Activated T-cell treated with anti-CD3 and anti-CD28 coated beads, Interleukin-2, amount 50 U/mL, for 24 hours (primary cell): ENCODE measurements at regions not wholly inside any gene's neighbourhood (a gene's known extent, or its start where the extent isn't known, plus 50 kb on each side); places are given as distances from the start of the nearest gene placed in this dataset.

Experiments used
- DNase-seq: peaks from one replicate; pipeline ENCODE4 v3.0.0-alpha.2; 2020
- H3K27ac Mint-ChIP-seq: 2 replicates; pipeline ENCODE4 v1.8.0; 2020; ENCODE audit warnings: mild to moderate bottlenecking, mixed read lengths
- H3K27me3 Mint-ChIP-seq: 2 replicates; pipeline ENCODE4 v1.8.0; 2020; ENCODE audit warnings: mixed read lengths
- H3K36me3 Mint-ChIP-seq: 2 replicates; pipeline ENCODE4 v1.8.0; 2020; ENCODE audit warnings: low read depth, mixed read lengths
- H3K4me1 Mint-ChIP-seq: 2 replicates; pipeline ENCODE4 v1.8.0; 2020; ENCODE audit warnings: low read depth, mixed read lengths
- H3K4me3 Mint-ChIP-seq: 2 replicates; pipeline ENCODE4 v1.8.0; 2020; ENCODE audit warnings: mild to moderate bottlenecking, moderate library complexity, mixed read lengths
- H3K9me3 Mint-ChIP-seq: 2 replicates; pipeline ENCODE4 v1.8.0; 2020; ENCODE audit warnings: mixed read lengths

DNA sequence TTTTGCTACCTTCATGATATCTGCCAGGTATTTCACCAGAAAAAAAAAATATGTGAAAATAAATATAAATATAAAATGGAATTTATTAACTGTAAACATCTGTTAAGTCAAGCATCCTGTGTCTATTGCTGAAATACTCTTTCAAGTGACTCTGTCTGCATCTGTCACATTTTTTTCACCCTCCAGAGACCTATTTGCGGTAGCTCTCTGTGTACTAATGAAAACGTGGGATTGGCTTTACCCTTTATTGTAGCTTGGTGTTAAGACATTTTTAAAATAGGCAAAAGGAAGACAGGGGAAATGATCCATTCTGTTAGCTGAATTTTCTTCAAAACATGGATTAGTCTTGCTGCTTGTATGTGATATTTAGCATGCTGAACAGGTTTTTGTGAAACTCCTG, 536.0 kb upstream of the WWC1 start:
- Mint-ChIP-seq H3K36me3 (no peaks in the 10 kb centered on the region), H3K4me3 (no peak overlapping the region), H3K27me3 (peaks cover 4% of the 10 kb centered on the region), H3K27ac (no peak overlapping the region), H3K4me1 (no peaks in the 10 kb centered on the region), H3K9me3 (no peaks in the 10 kb centered on the region)
- no peak for DNase-seq

DNA sequence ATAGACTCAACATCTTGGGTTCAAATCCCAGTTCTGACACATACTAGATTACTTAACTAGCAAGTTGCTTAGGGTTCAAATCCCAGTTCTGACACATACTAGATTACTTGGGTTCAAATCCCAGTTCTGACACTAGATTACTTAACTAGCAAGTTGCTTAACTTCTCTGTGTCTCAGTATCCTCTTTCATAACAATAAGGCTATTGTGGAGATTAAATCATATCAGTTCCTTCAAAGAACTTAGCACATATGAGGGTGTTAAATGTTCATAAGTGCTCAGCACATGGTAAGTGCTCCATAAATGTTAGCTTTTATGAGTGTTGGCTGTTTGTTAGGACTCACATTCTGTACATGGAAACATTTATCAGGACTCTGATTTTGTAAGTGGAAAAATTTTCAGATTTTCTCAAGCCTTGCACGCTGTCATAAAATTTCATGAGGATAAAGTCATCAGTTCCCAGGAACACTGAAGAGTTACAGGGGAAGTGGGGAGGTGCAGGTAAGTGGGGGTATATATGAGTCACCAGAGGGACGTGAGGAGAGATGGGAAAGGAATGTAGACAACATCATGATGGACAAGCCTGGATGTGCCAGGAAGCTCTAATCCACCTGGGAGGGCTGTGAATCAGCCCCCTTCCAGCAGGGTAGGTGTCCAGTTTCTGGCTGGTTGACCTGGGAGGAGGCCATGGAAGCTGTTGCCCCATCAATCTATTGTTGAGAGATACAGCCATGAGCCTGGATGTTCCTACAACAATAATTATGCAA, 532.2 kb upstream of the WWC1 start:
- DNase-seq = no peak
- no peaks in the 10 kb centered on the region for H3K4me1 Mint-ChIP-seq
- no peak overlapping the region for H3K27ac Mint-ChIP-seq
- H3K4me3 Mint-ChIP-seq = no peak overlapping the region
- H3K36me3 Mint-ChIP-seq = no peaks in the 10 kb centered on the region
- H3K9me3 Mint-ChIP-seq = no peaks in the 10 kb centered on the region
- H3K27me3 Mint-ChIP-seq = peaks cover 10% of the 10 kb centered on the region

DNA sequence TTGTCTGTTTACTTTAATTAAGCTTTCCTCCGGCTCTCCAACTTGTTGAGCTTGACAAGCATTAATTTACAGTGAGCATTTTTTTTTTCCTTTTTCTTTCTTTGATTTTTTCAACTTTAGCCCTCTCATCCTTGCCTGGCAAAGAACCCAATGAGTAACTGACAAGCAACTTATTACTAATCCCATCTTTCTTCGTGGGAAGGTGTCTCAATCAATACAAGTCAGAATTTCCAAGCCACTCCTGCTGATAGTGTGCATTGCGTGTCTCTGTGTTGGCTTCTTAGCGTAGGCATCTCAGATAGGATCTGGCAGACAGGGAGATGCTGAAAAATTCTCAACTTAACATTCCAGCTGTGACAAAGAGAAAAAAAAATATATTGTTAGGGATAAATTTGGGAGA, 527.7 kb upstream of the WWC1 start:
- no peaks in the 10 kb centered on the region for H3K36me3 Mint-ChIP-seq
- peaks cover 16% of the 10 kb centered on the region for H3K27me3 Mint-ChIP-seq
- H3K4me3 Mint-ChIP-seq = no peak overlapping the region
- no peak overlapping the region for H3K27ac Mint-ChIP-seq
- no peaks in the 10 kb centered on the region for H3K9me3 Mint-ChIP-seq
- no peak for DNase-seq
- no peaks in the 10 kb centered on the region for H3K4me1 Mint-ChIP-seq

DNA sequence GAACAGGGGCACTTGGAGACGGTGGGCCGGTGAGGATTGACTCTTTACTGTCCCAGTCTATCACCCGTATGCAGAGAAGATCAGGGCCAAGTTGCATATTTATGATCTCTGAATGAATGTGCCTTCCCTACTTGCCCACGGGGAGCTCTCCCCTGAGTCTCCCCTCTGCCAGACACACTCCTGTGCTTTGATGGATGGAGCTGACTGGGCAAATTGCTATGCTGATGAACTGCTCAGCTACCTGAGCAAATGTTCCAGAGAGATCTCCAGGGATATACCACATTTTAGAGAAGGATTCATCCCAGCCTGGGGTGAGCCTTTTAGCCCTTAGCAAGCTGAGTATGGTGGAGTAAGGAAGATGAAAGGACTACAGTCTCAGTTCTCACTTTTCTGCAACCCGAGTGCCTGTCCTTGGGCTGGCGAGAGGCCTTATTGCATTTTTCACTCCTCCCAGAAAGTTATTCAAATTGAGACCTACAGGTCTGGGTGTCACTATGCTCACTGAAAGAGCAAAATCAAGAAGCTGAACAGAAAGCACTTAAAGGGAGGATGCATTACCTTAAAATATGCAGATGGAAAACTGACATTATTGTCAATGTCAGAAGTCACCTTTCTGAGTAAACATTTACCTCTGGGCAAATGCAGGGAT, 526.7 kb upstream of the WWC1 start:
- peaks cover 12% of the 10 kb centered on the region for H3K27me3 Mint-ChIP-seq
- H3K36me3 Mint-ChIP-seq = no peaks in the 10 kb centered on the region
- no peak for DNase-seq
- no peak overlapping the region for H3K4me3 Mint-ChIP-seq
- H3K9me3 Mint-ChIP-seq = no peaks in the 10 kb centered on the region
- H3K27ac Mint-ChIP-seq = no peak overlapping the region
- H3K4me1 Mint-ChIP-seq = no peaks in the 10 kb centered on the region

DNA sequence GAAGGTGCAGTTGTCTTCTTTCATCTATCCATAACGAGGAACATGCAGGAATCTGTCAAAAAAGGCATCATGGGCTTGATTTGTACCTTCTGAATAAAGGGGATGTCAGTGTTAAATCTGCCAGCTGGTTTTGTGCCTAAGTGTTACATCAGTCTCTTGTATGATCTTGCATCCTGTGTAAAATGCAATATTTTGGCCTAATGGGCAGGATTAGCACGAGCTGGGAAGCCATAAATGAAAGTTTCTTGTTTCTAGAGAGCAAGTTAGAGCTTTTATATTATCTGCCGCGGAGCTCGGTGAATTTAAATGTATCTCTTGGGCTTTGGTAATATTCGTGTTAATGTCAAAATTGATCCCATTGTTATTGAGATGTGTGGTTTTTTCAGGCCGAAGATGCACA, 526.1 kb upstream of the WWC1 start:
- H3K4me3 Mint-ChIP-seq = no peak overlapping the region
- H3K27me3 Mint-ChIP-seq = peaks cover 12% of the 10 kb centered on the region
- no peaks in the 10 kb centered on the region for H3K4me1 Mint-ChIP-seq
- no peaks in the 10 kb centered on the region for H3K9me3 Mint-ChIP-seq
- H3K36me3 Mint-ChIP-seq = no peaks in the 10 kb centered on the region
- H3K27ac Mint-ChIP-seq = no peak overlapping the region
- no peak for DNase-seq

DNA sequence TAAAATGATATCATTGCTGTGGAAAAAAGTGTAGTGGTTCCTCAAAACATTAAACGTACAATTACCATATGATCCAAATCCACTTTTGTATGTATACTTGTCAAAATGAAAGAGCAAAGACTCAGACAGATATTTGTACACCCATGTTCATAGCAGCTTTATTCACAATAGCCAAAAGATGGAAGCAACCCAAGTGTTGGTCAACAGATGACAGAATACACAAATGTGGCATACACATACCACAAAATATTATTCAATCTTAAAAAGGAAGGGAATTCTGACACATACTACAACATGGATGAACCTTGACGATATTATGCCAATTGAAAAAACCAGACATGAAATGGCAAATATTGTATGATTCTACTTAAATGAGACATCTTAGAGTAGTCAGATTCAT, 524.5 kb upstream of the WWC1 start:
- Mint-ChIP-seq H3K4me1 (no peaks in the 10 kb centered on the region), H3K27ac (no peak overlapping the region), H3K36me3 (no peaks in the 10 kb centered on the region), H3K9me3 (no peaks in the 10 kb centered on the region), H3K4me3 (no peak overlapping the region), H3K27me3 (peaks cover 7% of the 10 kb centered on the region)
- DNase-seq = no peak

DNA sequence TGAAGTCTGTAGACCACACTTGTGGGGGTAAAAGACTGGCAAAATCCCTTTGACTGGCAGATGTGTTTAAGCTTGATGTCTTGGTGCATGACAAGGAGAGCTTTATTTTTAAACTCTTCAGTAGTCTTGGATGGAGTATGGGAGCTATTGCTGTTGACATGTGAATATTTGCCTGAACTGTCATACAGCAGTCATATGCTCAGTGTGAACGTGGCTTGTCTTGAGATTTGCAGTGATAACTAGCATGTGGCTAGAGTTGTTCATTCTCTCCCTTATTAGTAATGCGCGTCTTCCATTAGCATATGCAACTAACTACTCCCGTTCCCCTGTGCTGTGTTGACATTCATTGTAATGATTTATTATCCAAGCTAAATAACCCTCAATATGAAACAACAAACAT, 523.6 kb upstream of the WWC1 start:
- DNase-seq = no peak
- Mint-ChIP-seq H3K9me3 (no peaks in the 10 kb centered on the region), H3K4me1 (no peaks in the 10 kb centered on the region), H3K27ac (no peak overlapping the region), H3K36me3 (no peaks in the 10 kb centered on the region), H3K27me3 (peaks cover 6% of the 10 kb centered on the region), H3K4me3 (no peak overlapping the region)

DNA sequence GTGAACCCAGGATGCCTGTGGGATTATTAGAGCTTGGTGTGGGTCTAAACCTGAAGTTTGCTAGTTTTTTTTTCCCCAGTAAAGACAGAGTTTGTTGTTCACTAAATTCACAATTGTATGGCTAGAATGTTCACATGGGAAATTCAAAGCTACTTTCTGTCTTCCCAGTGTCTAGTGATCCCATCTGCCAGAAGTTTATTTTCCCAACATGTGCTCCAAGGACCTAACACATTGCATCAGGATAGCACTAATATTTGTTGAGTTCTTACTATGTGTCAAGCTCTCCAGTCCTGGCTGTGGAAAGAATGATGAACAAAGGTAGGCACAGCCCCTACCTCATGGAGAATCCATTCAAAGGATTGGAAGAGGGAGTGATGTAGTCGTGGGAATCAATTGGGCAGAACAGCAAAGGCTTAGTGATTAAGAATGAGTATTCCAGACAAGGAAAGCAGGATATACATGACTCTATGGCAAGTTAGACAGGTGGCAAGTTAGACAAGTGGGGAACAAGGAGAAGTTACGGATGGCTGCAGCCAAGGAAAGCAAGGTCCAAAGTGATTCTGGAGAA, 521.5 kb upstream of the WWC1 start:
- no peaks in the 10 kb centered on the region for H3K9me3 Mint-ChIP-seq
- H3K36me3 Mint-ChIP-seq = no peaks in the 10 kb centered on the region
- H3K27ac Mint-ChIP-seq = no peak overlapping the region
- no peak overlapping the region for H3K4me3 Mint-ChIP-seq
- H3K4me1 Mint-ChIP-seq = no peaks in the 10 kb centered on the region
- DNase-seq = no peak
- H3K27me3 Mint-ChIP-seq = peaks cover 6% of the 10 kb centered on the region

DNA sequence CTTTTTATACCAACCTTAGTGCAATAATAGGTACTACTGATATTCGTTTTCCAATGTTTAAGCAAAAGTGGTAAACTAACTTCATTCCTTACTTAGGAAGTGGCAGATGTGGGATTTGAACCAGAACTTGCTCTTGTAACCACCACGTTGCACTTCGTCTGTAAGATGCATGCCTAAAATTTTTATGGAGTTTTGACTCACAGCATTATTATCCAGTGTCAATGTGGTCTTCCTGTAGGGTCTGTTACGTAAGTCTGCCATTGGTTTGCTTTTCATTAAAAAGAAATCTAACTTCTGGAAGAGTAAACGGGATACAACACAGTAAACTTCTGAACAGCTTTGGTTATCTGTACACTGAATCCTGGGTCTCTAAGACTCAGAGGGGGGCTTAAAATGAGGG, 521.0 kb upstream of the WWC1 start:
- DNase-seq = no peak
- Mint-ChIP-seq H3K36me3 (no peaks in the 10 kb centered on the region), H3K4me1 (no peaks in the 10 kb centered on the region), H3K27me3 (peaks cover 6% of the 10 kb centered on the region), H3K9me3 (no peaks in the 10 kb centered on the region), H3K4me3 (no peak overlapping the region), H3K27ac (no peak overlapping the region)

DNA sequence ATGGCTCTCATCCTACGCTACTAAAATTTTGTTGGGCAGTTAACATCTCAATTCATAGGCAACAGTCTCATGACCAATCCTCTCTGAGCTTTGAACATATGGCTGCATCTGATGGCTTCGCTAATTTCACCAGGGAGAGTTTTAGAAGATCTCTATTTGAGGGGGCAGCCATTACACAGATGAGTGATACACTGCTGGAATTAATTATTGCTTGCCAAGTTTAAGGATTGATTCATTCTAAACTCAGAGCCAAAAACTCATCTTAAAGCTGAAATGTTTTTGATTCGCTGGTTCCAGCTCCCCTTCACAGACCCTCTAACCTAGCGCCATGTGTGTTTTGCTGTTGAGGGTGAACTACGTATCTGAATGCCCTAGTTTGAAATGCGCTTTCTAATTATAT, 519.9 kb upstream of the WWC1 start:
- no peaks in the 10 kb centered on the region for H3K36me3 Mint-ChIP-seq
- H3K27me3 Mint-ChIP-seq = peaks cover 6% of the 10 kb centered on the region
- no peak overlapping the region for H3K4me3 Mint-ChIP-seq
- H3K27ac Mint-ChIP-seq = no peak overlapping the region
- no peaks in the 10 kb centered on the region for H3K4me1 Mint-ChIP-seq
- H3K9me3 Mint-ChIP-seq = no peaks in the 10 kb centered on the region
- DNase-seq = no peak

DNA sequence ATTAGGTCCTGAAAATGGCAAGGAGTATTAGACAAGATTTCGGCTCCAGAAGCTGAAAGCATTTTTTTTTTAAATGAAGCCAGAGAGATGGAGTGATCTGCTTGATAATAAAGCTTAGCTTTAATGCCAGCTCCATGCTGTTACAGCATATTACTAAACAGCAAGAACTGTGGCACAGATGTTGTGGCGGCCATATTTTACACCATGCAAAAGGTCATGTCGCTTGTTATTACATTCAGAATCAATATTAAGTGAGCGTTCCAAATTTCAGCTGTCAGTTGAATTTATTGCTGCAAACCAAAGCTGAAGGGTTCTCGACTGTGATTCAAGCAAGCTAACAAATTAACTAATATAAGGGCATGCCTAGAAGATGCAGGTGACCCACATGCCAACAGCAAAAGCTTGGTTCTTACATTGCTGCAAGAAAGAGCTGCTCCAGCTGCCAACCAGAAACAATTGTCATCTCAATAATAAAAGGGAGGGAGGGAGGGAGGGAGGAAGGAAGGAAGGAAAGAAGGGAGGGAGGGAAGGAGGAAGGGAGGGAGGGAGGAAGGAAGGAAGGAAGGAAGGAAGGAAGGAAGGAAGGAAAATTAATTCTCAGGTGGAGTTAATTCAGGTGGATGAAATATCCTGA, 517.7 kb upstream of the WWC1 start:
- no peaks in the 10 kb centered on the region for H3K9me3 Mint-ChIP-seq
- no peak for DNase-seq
- H3K27me3 Mint-ChIP-seq = peaks cover 2% of the 10 kb centered on the region
- no peak overlapping the region for H3K4me3 Mint-ChIP-seq
- H3K36me3 Mint-ChIP-seq = no peaks in the 10 kb centered on the region
- no peak overlapping the region for H3K27ac Mint-ChIP-seq
- no peaks in the 10 kb centered on the region for H3K4me1 Mint-ChIP-seq

DNA sequence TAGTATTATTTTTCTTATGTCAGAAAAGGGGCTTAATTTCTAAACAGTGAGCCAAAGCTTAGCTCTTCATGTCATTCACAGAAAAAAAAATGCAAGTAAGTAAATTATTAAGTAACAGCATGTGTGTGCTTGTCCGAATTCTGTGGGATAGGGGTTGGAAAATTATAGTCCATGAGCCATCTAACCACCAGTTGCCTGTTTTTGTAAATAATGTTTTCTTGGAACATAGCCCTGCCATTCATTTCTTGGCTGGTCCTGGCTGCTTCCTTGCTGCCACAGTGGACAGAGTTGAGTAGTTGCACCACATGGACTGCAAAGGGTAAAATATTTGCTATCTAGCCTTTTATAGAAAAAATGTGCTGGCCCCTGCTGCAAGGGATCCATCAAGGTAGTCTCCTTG, 513.7 kb upstream of the WWC1 start:
- Mint-ChIP-seq H3K27ac (no peak overlapping the region), H3K36me3 (no peaks in the 10 kb centered on the region), H3K4me3 (no peak overlapping the region), H3K4me1 (no peaks in the 10 kb centered on the region), H3K27me3 (peaks cover 4% of the 10 kb centered on the region), H3K9me3 (no peaks in the 10 kb centered on the region)
- no peak for DNase-seq

DNA sequence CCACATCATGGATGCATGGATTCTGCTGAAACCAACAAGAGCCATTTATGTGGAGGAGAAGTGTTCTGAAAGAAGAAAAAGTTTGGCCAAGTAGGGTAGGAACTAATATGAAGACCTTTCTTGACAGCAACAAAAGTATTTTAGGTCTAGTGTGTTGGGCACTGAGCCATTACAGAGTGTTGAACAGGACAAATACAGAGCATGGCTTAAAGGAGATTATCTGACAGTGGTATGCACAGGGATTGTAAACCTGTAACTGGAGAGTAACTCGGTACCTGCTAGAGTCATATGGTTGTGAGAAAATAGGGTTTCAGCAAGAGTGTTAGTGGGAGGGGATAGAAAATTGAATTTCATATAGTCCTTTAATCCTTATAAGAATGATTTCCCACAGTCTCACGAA, 513.2 kb upstream of the WWC1 start:
- H3K9me3 Mint-ChIP-seq = no peaks in the 10 kb centered on the region
- no peak for DNase-seq
- H3K27me3 Mint-ChIP-seq = peaks cover 4% of the 10 kb centered on the region
- H3K4me1 Mint-ChIP-seq = no peaks in the 10 kb centered on the region
- no peak overlapping the region for H3K4me3 Mint-ChIP-seq
- H3K27ac Mint-ChIP-seq = no peak overlapping the region
- no peaks in the 10 kb centered on the region for H3K36me3 Mint-ChIP-seq

DNA sequence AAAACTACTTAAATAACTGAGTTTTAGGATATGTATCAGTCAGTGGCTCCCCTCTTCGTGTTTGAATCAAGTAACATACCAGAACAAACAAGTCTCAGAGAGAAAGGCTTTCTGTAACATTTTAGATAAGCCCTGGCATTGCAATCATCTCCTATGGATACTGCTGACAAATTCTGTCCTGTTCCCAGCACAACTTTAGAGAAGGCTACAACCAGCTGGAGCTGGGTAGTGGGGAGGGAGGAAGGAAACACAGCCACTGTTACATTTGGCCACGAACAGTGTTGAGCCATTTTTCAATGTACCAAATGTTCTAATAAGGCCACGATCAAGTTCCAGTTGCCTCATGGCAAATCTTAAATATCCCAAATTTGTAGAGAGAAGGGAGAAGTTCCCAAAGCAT, 511.8 kb upstream of the WWC1 start:
- Mint-ChIP-seq H3K4me1 (no peaks in the 10 kb centered on the region), H3K36me3 (no peaks in the 10 kb centered on the region), H3K27ac (no peak overlapping the region), H3K4me3 (no peak overlapping the region), H3K27me3 (peaks cover 4% of the 10 kb centered on the region), H3K9me3 (no peaks in the 10 kb centered on the region)
- DNase-seq = no peak

DNA sequence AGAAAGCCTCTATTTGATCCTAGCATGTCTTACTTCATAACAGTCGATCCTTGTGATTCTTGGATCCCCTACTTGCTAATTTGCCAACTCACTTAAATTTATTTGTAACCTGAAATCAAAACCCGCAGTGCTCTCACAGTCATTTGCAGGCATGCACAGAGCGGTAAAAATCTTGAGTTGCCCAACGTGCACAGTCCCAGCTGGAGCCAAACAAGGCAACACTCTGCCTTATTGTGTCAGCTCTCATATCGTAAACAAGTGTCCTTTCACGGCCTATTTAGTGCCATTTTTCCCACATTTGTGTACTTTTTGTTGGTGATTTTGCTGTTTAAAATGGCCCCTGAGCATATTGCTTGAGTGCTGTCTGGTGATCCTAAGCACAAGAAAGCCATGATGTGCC, 511.3 kb upstream of the WWC1 start:
- H3K4me1 Mint-ChIP-seq = no peaks in the 10 kb centered on the region
- no peaks in the 10 kb centered on the region for H3K36me3 Mint-ChIP-seq
- DNase-seq = no peak
- peaks cover 4% of the 10 kb centered on the region for H3K27me3 Mint-ChIP-seq
- no peak overlapping the region for H3K4me3 Mint-ChIP-seq
- H3K27ac Mint-ChIP-seq = no peak overlapping the region
- H3K9me3 Mint-ChIP-seq = no peaks in the 10 kb centered on the region
